Nephron (organoid): ENCODE measurements at regions not wholly inside any gene's neighbourhood (a gene's known extent, or its start where the extent isn't known, plus 50 kb on each side); places are given as distances from the start of the nearest gene placed in this dataset.

Source experiments
- H3K27ac Mint-ChIP-seq, 3 experiments: 2 replicates each; pipeline ENCODE4 v1.8.0; 2020; ENCODE audit warnings: mixed read lengths in 3 of 3, mild to moderate bottlenecking in 2 of 3, moderate library complexity in 1 of 3
- H3K27me3 Mint-ChIP-seq: 2 replicates; pipeline ENCODE4 v1.8.0; 2021; ENCODE audit warnings: low read depth, mild to moderate bottlenecking, moderate library complexity, mixed read lengths
- H3K36me3 Mint-ChIP-seq: 2 replicates; pipeline ENCODE4 v1.8.0; 2020; ENCODE audit warnings: low read depth, mixed read lengths
- H3K4me1 Mint-ChIP-seq: 2 replicates; pipeline ENCODE4 v1.8.0; 2020; ENCODE audit warnings: mixed read lengths
- H3K4me3 Mint-ChIP-seq, 3 experiments: 2 replicates each; pipeline ENCODE4 v1.8.0; 2020; ENCODE audit warnings: mild to moderate bottlenecking in 3 of 3, mixed read lengths in 3 of 3, moderate library complexity in 2 of 3
- H3K9me3 Mint-ChIP-seq: 2 replicates; pipeline ENCODE4 v1.8.0; 2020; ENCODE audit warnings: mixed read lengths
- TF ChIP-seq, protein P1 (sequence below), 3 experiments: fragments of 200-600 bp; sonication (generic); IDR thresholded peaks; one replicate each; pipeline ENCODE4 v1.5.0; 2021; ENCODE audit warnings: antibody characterized with exemption in 3 of 3; ENCODE audit not compliant: unreplicated experiment in 3 of 3

DNA sequence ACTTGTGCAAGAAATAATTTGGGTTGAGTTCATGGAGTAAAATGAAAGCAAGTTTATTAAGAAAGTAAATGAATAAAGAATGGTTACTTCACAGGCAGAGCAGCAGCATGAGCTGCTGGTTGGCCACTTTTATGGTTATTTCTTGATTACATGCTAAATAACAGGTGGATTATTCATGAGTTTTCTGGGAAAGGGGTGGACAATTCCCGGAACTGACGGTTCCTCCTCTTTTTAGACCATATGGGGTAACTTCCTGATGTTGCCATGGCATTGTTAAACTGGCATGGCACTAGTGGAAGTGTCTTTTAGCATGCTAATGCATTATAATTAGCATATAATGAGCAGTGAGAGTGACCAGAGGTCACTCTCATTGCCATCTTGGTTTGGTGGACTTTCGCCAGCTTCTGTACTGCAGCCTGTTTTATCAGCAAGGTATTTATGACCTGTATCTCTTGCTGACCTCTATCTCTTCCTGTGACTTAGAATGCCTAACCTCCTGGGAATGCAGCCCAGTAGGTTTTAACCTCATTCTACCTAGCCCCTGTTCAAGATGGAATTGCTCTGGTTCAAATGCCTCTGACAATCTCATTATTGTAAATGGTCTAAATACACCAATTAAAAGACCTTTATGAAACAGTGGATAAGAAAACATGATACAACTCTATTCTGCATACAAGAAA lies 114.1 kb upstream of the FIGN start:
- TF ChIP-seq, protein P1, sequence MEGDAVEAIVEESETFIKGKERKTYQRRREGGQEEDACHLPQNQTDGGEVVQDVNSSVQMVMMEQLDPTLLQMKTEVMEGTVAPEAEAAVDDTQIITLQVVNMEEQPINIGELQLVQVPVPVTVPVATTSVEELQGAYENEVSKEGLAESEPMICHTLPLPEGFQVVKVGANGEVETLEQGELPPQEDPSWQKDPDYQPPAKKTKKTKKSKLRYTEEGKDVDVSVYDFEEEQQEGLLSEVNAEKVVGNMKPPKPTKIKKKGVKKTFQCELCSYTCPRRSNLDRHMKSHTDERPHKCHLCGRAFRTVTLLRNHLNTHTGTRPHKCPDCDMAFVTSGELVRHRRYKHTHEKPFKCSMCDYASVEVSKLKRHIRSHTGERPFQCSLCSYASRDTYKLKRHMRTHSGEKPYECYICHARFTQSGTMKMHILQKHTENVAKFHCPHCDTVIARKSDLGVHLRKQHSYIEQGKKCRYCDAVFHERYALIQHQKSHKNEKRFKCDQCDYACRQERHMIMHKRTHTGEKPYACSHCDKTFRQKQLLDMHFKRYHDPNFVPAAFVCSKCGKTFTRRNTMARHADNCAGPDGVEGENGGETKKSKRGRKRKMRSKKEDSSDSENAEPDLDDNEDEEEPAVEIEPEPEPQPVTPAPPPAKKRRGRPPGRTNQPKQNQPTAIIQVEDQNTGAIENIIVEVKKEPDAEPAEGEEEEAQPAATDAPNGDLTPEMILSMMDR (IDR thresholded peaks at IDR 0.05; ENCODE audit: unreplicated experiment in 3 of 3), result no peak
- Mint-ChIP-seq H3K27me3 (no peaks in the 10 kb centered on the region), H3K4me1 (no peaks in the 10 kb centered on the region), H3K36me3 (no peaks in the 10 kb centered on the region), H3K9me3 (no peaks in the 10 kb centered on the region), H3K27ac (no peak overlapping the region), H3K4me3 (no peak overlapping the region)

DNA sequence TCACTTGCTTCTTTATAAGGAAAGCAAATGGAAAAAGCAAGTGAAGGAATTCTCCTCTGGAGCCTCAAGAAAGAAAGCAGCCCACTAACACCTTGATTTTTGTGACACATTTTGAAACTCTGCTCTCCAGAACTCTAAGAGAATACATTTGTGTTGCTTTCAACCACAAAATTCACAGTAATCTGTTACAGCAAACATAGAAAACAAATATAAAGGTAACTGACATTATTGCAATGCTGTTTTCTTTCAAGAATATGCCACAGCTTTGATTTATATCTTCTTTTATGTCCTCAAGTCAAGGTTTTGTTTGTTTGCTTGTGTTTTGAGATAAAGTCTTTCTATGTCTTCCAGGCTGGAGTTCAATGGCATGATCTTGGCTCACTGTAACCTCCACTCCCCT lies 103.1 kb upstream of the FIGN start:
- TF ChIP-seq, protein P1 (IDR thresholded peaks at IDR 0.05; ENCODE audit: unreplicated experiment in 3 of 3), result no peak
- H3K27me3 Mint-ChIP-seq, result no peaks in the 10 kb centered on the region

DNA sequence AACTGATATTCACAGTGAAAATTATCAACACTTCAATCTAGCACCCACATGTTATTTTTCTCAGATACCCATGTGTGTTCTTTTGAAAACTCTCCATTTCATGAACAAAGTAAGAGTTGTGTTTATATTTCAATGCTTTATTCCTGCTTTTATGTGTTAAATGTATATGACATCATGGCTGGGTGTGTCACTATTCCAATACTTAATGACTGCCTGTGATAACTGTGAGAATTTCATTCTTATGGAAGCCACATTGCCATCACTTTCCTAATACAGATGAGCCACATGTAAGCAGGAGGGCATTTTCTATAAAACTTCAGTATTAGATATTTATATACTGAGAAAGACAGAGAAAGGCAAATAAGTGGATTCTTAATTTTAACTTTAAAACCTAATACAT lies 100.4 kb upstream of the FIGN start:
- Mint-ChIP-seq H3K27ac (no peak overlapping the region), H3K27me3 (no peaks in the 10 kb centered on the region), H3K4me1 (peaks cover 5% of the 10 kb centered on the region), H3K36me3 (no peaks in the 10 kb centered on the region), H3K4me3 (no peak overlapping the region), H3K9me3 (no peaks in the 10 kb centered on the region)
- TF ChIP-seq, protein P1 (IDR thresholded peaks at IDR 0.05; ENCODE audit: unreplicated experiment in 3 of 3), result no peak

More for the DNA sequence above, 103.1 kb upstream of the FIGN start:
- H3K4me1 Mint-ChIP-seq, result no peaks in the 10 kb centered on the region
- no peaks in the 10 kb centered on the region for H3K36me3 Mint-ChIP-seq
- no peaks in the 10 kb centered on the region for H3K9me3 Mint-ChIP-seq
- no peak overlapping the region for H3K27ac Mint-ChIP-seq
- no peak overlapping the region for H3K4me3 Mint-ChIP-seq

DNA sequence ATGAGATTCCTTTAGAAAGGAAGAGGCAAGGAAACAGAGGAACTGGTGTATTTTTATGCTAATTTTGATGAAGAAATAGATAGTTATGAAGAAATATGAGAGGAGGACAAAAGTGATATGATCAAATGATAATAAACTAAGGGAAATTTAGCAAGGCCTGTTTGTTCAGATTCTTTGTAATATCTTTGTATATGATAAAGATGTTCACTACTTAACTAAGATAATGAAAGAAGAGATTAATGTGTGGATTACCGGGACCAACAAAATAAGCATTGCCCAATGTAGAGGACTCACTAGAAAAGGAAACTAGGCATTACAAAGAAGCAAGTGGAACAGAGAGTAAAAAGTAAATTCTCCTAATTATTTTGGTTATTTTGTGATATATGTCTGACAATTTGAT lies 99.0 kb upstream of the FIGN start:
- Mint-ChIP-seq H3K4me1 (peaks cover 5% of the 10 kb centered on the region), H3K27me3 (no peaks in the 10 kb centered on the region), H3K36me3 (no peaks in the 10 kb centered on the region), H3K9me3 (no peaks in the 10 kb centered on the region), H3K4me3 (no peak overlapping the region), H3K27ac (peak overlapping the region in 2 of 3 experiments; percentile 15 to 38)
- TF ChIP-seq, protein P1 (IDR thresholded peaks at IDR 0.05; ENCODE audit: unreplicated experiment in 3 of 3), result no peak

DNA sequence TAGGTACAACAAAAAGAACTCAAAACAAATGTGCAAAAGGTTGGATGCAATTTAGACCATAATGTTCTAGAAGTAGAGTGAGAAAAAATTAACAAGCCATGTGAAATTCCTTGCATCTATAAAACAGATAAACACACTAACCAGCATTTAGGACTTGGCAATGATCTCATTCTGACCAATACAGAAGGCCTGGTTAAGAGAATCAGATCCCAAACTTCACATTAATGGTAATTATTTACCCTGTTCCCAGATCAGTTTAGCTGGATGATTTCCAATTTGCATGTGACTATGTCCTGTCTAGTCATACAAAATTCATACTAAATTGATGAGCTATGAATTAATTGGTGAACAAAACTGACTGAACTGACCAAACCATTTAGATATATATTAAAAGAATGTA lies 98.4 kb upstream of the FIGN start:
- Mint-ChIP-seq H3K4me1 (peaks cover 5% of the 10 kb centered on the region), H3K4me3 (no peak overlapping the region), H3K27me3 (no peaks in the 10 kb centered on the region), H3K36me3 (no peaks in the 10 kb centered on the region), H3K9me3 (peaks cover 5% of the 10 kb centered on the region), H3K27ac (peak overlapping the region in 2 of 3 experiments; percentile 24 to 50)
- TF ChIP-seq, protein P1 (IDR thresholded peaks at IDR 0.05; ENCODE audit: unreplicated experiment in 3 of 3), result no peak

DNA sequence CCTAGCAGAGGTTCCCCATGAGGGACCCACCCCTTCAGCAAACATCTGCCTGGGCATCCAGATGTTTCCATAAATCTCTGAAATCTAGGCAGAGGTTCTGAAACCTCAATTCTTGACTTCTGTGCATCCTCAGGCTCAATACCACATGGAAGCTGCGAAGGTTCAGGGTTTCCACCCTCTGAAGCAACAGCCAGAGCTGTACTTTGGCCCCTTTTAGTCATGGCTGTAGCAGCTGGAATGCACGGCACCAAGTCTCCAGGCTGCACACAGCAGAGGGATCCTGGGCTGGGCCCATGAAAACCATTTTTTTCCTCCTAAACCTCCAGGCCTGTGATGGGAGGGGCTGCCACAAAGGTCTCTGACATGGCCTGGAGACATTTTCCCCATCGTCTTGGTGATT lies 93.0 kb upstream of the FIGN start:
- H3K36me3 Mint-ChIP-seq, result no peaks in the 10 kb centered on the region
- H3K4me3 Mint-ChIP-seq, result no peak overlapping the region
- H3K27ac Mint-ChIP-seq, result no peak overlapping the region
- no peaks in the 10 kb centered on the region for H3K27me3 Mint-ChIP-seq
- peaks cover 16% of the 10 kb centered on the region for H3K9me3 Mint-ChIP-seq
- H3K4me1 Mint-ChIP-seq, result peaks cover 5% of the 10 kb centered on the region
- TF ChIP-seq, protein P1 (IDR thresholded peaks at IDR 0.05; ENCODE audit: unreplicated experiment in 3 of 3), result no peak
